Right lobe of liver (tissue), 6 donors: ENCODE measurements at regions not wholly inside any gene's neighbourhood (a gene's known extent, or its start where the extent isn't known, plus 50 kb on each side); places are given as distances from the start of the nearest gene placed in this dataset.
"Not testable (repeated sequence)": the region's sequence is repeated elsewhere in the genome, so short reads cannot be mapped to it uniquely, and the experiment has no call there.

Experiments used
- ATAC-seq, 4 donors: fragments of 200-7000 bp; cut with Tn5 transposase; one replicate each; pipeline ENCODE4 v1.9.1; 2020; ENCODE audit warnings: mild to moderate bottlenecking in 4 of 4, moderate library complexity in 4 of 4
- DNase-seq, 3 donors: peaks; one replicate each; pipeline ENCODE4 v3.0.0-alpha.2; 2020
- H3K27ac ChIP-seq, 3 donors: fragments of 200-600 bp; one replicate each; pipeline ENCODE4 v1.8.0; 2022
- H3K27me3 ChIP-seq, 2 donors: fragments of 200-600 bp; one replicate each; pipeline ENCODE4 v1.8.0; 2022
- H3K36me3 ChIP-seq, 4 donors: fragments of 200-600 bp; sonication (generic) in 1 of 4; one replicate each; pipeline versions ENCODE4 v1.5.1 to v1.8.0; 2017 to 2022; ENCODE audit warnings: control low read depth in 1 of 4
- H3K4me1 ChIP-seq, 4 donors: fragments of 200-600 bp; sonication (generic) in 1 of 4; one replicate each; pipeline versions ENCODE4 v1.5.1 to v1.8.0; 2017 to 2022; ENCODE audit warnings: control low read depth in 1 of 4
- H3K4me3 ChIP-seq, 3 donors: fragments of 200-600 bp; one replicate each; pipeline ENCODE4 v1.8.0; 2022
- H3K9me3 ChIP-seq, 4 donors: fragments of 200-600 bp; sonication (generic) in 1 of 4; one replicate each; pipeline versions ENCODE4 v1.5.1 to v1.8.0; 2017 to 2022; ENCODE audit warnings: control low read depth in 1 of 4
- WGBS: methylation state at CpG from one replicate; pipeline ENCODE4 v1.1.6; 2018; ENCODE audit warnings: low coverage, low lambda C conversion rate; ENCODE audit not compliant: insufficient coverage; ENCODE audit errors: missing lambda C conversion rate; 5-methylcytosine and 5-hydroxymethylcytosine counted together
- intact Hi-C, 2 donors: fragments of 100-400 bp; cut with DNase I; formaldehyde crosslinking; loops; one replicate each; pipeline versions ENCODE4 v1.11.2 to v1.14.1; 2022
- donor health status: DM: no; HTN: yes; CAD: no.
- donor health status: DM: no; HTN: no; CAD: no.
- donor health status: DM: no; HTN: no; CAD: no.
- donor health status: DM: no; HTN: yes; CAD: no.
- donor health status: DM: no; HTN: yes; CAD: no.

DNA sequence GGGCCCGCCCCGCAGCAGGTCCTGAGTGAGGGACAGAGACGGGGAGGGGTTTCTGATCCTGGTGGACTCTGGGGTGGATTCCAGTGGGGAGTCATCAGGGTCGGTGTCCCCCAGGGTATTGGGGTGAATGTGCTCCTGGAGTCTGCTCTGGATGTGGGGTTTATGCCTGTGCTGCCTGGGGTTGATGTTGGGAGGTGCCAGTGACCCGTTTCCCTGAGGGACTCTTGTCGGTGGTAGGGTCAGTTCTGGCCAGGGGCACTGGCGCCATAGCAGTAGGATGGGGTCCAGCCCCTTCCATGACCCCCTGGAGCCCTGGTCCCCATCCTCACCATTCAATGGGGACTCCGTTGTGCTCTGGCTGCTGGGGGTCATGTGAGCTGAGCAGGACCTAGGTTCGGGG lies 151.2 kb upstream of the POTEB2 start:
- ATAC-seq, intact Hi-C loops, H3K9me3 ChIP-seq, H3K4me1 ChIP-seq, H3K27me3 ChIP-seq, H3K27ac ChIP-seq, H3K36me3 ChIP-seq, DNase-seq, H3K4me3 ChIP-seq: not testable (repeated sequence)
- WGBS, result no CpG with 5 or more reads among the region's 9 CpGs

DNA sequence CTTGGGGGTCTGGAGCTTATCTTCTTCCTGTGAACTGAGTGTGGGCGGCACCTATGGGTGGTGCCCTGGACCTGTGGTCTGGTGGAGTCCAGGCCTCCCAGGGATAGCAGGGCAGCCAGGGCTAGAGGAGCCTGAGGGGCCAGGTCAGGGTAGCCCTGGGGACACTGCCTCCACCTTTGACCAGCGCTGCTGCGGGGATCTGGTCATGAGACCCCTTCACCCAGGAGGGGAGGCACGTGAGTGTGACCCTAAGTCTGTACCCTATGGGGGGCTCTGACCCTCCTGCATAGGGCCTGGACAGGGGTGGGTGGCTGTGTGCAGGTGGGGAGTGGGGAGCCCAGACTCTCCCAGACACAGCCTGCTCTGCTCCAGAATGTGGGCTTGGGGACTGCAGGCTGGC lies 150.5 kb upstream of the POTEB2 start:
- DNase-seq, intact Hi-C loops, H3K27me3 ChIP-seq, H3K4me3 ChIP-seq, H3K27ac ChIP-seq, H3K9me3 ChIP-seq, H3K36me3 ChIP-seq, H3K4me1 ChIP-seq: not testable (repeated sequence)
- ATAC-seq, result peak in 1 of 4 donors; percentile 27
- no CpG with 5 or more reads among the region's 4 CpGs for WGBS

DNA sequence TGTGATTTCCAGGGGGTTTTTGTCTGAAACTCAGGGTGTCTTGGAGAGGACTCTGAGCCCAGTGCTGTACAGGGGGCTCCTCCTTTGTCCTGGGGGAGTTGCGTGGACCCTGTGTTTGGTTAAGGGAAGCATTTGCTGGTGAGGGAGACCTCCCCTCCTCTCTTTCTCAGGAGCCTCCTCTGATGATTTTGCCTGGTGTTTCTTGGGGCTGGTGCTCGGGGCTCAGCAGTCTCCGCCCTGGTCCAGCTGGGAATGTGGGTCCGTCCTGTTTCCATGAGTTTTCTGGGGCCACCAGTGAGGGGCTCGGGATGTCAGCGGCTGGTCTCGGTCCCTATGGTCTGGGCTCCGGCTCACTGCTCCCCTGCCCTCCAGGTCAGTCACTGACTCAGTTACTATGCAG lies 149.1 kb upstream of the POTEB2 start:
- H3K27me3 ChIP-seq, DNase-seq, H3K4me3 ChIP-seq, intact Hi-C loops, H3K27ac ChIP-seq, H3K9me3 ChIP-seq, H3K36me3 ChIP-seq, H3K4me1 ChIP-seq, ATAC-seq: not testable (repeated sequence)
- WGBS, result no CpG with 5 or more reads among the region's 8 CpGs

DNA sequence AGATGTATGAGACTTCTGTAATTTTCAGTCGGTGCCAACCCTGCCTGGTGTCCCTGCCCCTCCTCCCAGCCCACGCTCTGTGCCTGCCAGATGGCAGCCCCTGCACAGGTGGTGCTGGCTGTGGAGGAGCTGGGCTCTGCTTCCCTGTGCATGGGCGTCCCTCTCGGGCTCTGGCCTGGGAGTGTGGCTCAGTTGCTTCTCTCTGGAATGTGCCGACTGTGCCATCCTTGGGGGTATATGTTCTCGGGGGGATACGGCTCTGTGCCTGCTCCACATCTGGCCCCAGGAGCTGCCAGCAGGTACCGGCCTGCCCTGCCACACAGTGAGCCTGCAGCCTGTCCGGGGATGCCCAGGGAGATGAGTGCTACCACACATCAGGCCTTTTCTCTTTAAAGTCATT lies 147.2 kb upstream of the POTEB2 start:
- ATAC-seq, H3K9me3 ChIP-seq, H3K4me3 ChIP-seq, H3K36me3 ChIP-seq, H3K4me1 ChIP-seq, intact Hi-C loops, H3K27ac ChIP-seq, H3K27me3 ChIP-seq, DNase-seq: not testable (repeated sequence)
- WGBS, result no CpG with 5 or more reads among the region's 9 CpGs

DNA sequence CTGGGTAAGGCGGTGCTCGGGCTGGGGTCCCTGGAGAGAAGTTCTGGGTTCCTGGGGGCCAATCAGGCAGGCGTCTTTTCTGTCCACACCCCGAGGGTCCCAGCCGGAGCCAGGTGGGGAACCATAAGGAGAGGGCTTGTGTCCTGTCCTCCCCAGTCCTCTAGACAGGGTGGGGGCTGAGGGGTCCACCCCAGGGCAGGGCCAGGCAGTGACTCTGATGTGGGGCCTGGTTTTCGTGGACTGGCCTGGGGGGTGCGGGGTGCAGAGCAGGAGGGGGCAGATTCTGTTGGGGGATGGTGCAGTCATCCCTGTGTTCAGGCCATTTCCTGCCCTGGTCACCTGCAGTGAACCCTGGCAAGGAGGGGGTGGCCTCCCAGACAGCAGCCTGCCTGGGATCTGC lies 143.5 kb upstream of the POTEB2 start:
- H3K36me3 ChIP-seq, H3K27ac ChIP-seq, intact Hi-C loops, H3K4me1 ChIP-seq, H3K9me3 ChIP-seq, DNase-seq, ATAC-seq, H3K4me3 ChIP-seq, H3K27me3 ChIP-seq: not testable (repeated sequence)
- no CpG with 5 or more reads among the region's 7 CpGs for WGBS

DNA sequence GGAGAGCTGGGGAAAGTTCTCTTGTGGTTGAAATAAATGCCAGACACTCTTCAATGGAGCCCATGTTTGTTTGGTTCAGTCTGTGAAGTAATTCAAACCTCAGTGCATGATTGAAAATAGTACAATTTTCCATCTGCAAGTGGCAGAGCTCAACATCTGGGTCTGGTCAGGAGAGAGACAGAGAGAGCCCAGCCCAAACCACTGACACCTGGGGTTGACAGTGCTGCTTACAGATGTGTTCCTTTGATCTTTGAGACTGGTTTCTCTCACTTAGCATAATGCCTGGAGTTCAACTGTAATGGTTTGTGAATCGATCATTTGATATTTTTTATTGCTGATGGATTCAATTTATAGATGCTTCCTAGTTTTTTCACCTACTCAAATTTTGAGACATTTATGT lies 137.3 kb upstream of the POTEB2 start:
- H3K27me3 ChIP-seq, H3K4me3 ChIP-seq, DNase-seq, ATAC-seq, H3K4me1 ChIP-seq, H3K36me3 ChIP-seq, H3K9me3 ChIP-seq, intact Hi-C loops, H3K27ac ChIP-seq: not testable (repeated sequence)
- WGBS, result 40% methylated on average over 1 of the region's 1 CpG

DNA sequence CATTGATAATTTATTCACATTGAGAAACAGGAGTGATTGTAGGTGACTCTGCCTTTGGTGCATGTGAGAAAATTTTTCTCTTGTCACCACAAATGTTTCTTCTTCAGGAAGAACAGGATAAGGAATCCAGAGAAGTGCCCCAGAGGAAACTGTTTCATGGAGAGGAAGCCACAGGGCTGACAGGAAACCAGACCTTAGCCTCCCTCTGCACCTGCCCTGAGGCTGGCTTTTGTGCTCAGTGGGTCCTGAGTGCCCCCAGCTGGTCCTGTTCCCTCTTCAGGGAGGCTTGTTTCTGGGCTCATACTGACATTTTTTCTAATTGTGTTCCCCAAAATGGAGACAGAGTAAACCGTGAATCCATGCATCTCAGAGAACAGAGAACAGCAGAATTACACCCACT lies 135.8 kb upstream of the POTEB2 start:
- ATAC-seq, H3K4me3 ChIP-seq, intact Hi-C loops, H3K27ac ChIP-seq, DNase-seq, H3K4me1 ChIP-seq, H3K27me3 ChIP-seq, H3K36me3 ChIP-seq, H3K9me3 ChIP-seq: not testable (repeated sequence)
- WGBS, result no CpG with 5 or more reads among the region's 1 CpG

DNA sequence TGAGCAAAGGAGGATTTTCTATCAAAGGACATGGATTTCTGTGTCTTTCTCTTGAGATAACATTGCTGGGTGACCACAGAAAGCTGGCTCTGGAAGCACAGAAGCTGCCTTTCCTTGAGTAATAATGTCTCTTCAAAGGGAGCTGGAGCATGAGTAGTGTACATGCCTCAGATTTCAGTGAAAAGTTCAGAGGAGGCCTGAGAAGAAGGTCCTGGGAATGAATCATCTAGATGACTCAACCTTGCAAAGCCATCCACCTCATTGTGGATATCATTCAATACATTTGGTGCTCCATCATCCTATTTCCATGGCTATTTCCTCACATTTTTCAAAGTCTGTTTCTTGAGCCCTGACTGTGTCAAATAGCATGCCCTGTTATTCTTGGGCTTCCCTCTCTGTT lies 125.6 kb upstream of the POTEB2 start:
- not testable (repeated sequence) for ATAC-seq

DNA sequence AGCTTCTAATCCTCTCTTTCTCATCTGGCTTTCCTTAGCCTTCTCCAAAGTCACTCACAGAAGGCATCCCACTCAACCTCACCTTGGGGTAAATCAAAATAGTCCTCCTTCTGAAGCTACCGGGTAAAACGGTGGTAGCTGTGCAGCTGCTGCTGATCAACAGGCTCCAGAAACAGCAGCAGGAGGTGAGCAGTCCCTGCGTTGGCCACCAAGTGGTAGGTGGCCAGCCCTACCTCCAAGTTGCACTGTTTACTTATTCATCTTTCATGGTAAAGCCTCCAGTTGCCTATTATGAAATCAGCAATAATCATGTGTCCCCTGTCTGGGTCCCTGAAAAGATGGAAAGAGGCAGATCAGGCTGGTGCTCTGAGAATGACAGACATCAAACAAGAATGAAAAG lies 125.1 kb upstream of the POTEB2 start:
- H3K9me3 ChIP-seq, H3K4me3 ChIP-seq, DNase-seq, H3K27me3 ChIP-seq, intact Hi-C loops, H3K27ac ChIP-seq, H3K36me3 ChIP-seq, ATAC-seq, H3K4me1 ChIP-seq: not testable (repeated sequence)
- WGBS, result no CpG with 5 or more reads among the region's 3 CpGs

More for the DNA sequence above, 125.6 kb upstream of the POTEB2 start:
- H3K36me3 ChIP-seq, H3K4me1 ChIP-seq, H3K27me3 ChIP-seq, DNase-seq, H3K4me3 ChIP-seq, intact Hi-C loops, H3K9me3 ChIP-seq, H3K27ac ChIP-seq: not testable (repeated sequence)

DNA sequence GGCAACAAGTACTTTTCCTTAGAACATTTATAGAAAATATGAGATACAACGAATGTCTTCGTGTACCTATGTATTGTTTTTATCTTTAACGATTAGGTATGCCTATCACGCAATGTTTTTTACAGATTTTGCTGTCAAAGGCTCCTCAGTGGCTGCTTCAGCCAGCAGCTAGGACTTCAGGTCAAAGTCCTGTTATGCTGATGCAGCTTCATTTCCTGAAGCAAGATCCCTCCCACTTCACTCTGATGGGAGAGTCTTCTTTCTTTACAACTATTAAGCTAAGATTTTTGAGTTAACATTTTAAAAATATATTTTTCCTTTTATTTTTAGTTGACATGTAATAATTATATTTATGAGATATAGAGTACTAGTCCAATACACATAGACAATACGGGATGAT lies 120.7 kb upstream of the POTEB2 start:
- H3K9me3 ChIP-seq, H3K4me1 ChIP-seq, DNase-seq, ATAC-seq, H3K4me3 ChIP-seq, intact Hi-C loops, H3K36me3 ChIP-seq, H3K27me3 ChIP-seq, H3K27ac ChIP-seq: not testable (repeated sequence)
- 65% methylated on average over 2 of the region's 5 CpGs for WGBS

DNA sequence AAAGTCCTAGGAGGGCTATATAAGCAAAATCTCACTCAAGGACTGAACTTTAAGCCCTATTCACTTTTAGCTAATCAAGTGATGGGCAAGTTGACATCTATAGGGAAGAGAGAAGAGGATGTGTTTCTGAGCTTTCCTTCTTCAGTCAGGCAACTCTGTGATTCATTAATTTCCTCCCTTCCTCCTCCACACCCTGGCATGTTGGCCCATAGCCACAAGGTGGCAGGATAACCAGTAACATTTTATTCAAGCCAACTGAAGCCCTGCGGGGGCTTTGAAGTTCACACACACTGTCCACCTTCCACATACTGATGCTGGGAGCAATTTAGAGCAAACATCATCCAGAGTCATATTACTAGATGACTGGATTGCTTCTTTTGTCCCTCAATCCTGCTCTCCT lies 111.9 kb upstream of the POTEB2 start:
- H3K9me3 ChIP-seq, H3K4me1 ChIP-seq, ATAC-seq, H3K4me3 ChIP-seq, H3K27me3 ChIP-seq, H3K36me3 ChIP-seq, H3K27ac ChIP-seq, intact Hi-C loops, DNase-seq: not testable (repeated sequence)
- no CpG with 5 or more reads among the region's 1 CpG for WGBS

DNA sequence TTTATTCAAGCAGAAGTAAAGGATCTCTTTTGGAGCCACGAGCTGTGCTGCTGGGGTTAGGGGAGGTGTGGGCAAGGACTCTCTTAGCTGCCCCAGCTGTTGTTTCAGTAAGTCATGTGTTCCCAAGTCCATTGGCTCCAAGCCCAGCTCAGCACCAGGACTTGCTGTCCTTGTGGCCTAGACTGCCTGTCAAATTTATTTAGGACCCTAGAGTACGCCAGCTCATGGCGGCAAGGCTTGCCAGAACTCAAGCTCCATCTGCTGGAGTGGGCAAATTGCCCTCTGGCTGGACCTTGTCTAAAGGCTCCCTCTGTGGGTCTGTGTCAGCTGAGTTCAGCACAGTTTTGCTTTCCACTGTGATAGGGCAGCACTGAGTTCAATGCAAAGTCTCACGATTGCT lies 106.6 kb upstream of the POTEB2 start:
- H3K27me3 ChIP-seq, ATAC-seq, H3K36me3 ChIP-seq, H3K9me3 ChIP-seq, DNase-seq, H3K4me3 ChIP-seq, intact Hi-C loops, H3K27ac ChIP-seq, H3K4me1 ChIP-seq: not testable (repeated sequence)
- WGBS, result 17% methylated on average over 1 of the region's 4 CpGs
